ENCODE measurements at regions not wholly inside any gene's neighbourhood (a gene's known extent, or its start where the extent isn't known, plus 50 kb on each side); places are given as distances from the start of the nearest gene placed in this dataset.

- DNase-seq (ENCODE audit: low read depth) = no peak
- TF ChIP-seq CTCF (IDR thresholded peaks at IDR 0.05; ENCODE audit: insufficient read depth, low read depth, low read length, missing control alignments) = no peak
- no peak overlapping the region for H3K4me3 ChIP-seq (ENCODE audit: low read length)
These were observed 216.3 kb upstream of the PARD3B start for GRCh38 chr2:204329016-204329415.

GRCh38 chr2:204329532-204329931 lies 215.7 kb upstream of the PARD3B start:
- TF ChIP-seq CTCF (IDR thresholded peaks at IDR 0.05; ENCODE audit: insufficient read depth, low read depth, low read length, missing control alignments) = no peak
- no peak for DNase-seq (ENCODE audit: low read depth)
- no peak overlapping the region for H3K4me3 ChIP-seq (ENCODE audit: low read length)

GRCh38 chr2:204331180-204331579 lies 214.1 kb upstream of the PARD3B start:
- no peak for TF ChIP-seq CTCF (IDR thresholded peaks at IDR 0.05; ENCODE audit: insufficient read depth, low read depth, low read length, missing control alignments)
- DNase-seq (ENCODE audit: low read depth) = no peak
- H3K4me3 ChIP-seq (ENCODE audit: low read length) = no peak overlapping the region

- H3K4me3 ChIP-seq (ENCODE audit: low read length) = no peak overlapping the region
- no peak for DNase-seq (ENCODE audit: low read depth)
- TF ChIP-seq CTCF (IDR thresholded peaks at IDR 0.05; ENCODE audit: insufficient read depth, low read depth, low read length, missing control alignments) = no peak
These were observed 213.3 kb upstream of the PARD3B start for GRCh38 chr2:204331988-204332387.

- DNase-seq (ENCODE audit: low read depth) = no peak
- TF ChIP-seq CTCF (IDR thresholded peaks at IDR 0.05; ENCODE audit: insufficient read depth, low read depth, low read length, missing control alignments) = no peak
- no peak overlapping the region for H3K4me3 ChIP-seq (ENCODE audit: low read length)
These were observed 212.6 kb upstream of the PARD3B start for GRCh38 chr2:204332706-204333105.

GRCh38 chr2:204333861-204334260 lies 211.4 kb upstream of the PARD3B start:
- H3K4me3 ChIP-seq (ENCODE audit: low read length) = no peak overlapping the region
- TF ChIP-seq CTCF (IDR thresholded peaks at IDR 0.05; ENCODE audit: insufficient read depth, low read depth, low read length, missing control alignments) = no peak

GRCh38 chr2:204335451-204336058 lies 209.7 kb upstream of the PARD3B start:
- TF ChIP-seq CTCF (IDR thresholded peaks at IDR 0.05; ENCODE audit: insufficient read depth, low read depth, low read length, missing control alignments) = no peak
- no peak overlapping the region for H3K4me3 ChIP-seq (ENCODE audit: low read length)
- DNase-seq (ENCODE audit: low read depth) = peak; percentile 60

More at GRCh38 chr2:204333861-204334260, 211.4 kb upstream of the PARD3B start:
- DNase-seq (ENCODE audit: low read depth) = no peak

All from epithelial cell of esophagus (primary cell).